ENCODE measurements at regions not wholly inside any gene's neighbourhood (a gene's known extent, or its start where the extent isn't known, plus 50 kb on each side); places are given as distances from the start of the nearest gene placed in this dataset.

GRCh38 chr6:87772597-87773530 lies 70.8 kb upstream of the AKIRIN2 start (continued):
- no peak for TF ChIP-seq CSRNP2 (CRISPR knock-in tag; conservative IDR thresholded peaks at IDR 0.05; ENCODE audit: low read depth)
- no peak for TF ChIP-seq ARID2 (CRISPR knock-in tag; IDR thresholded peaks at IDR 0.05; ENCODE audit: borderline replicate concordance)
- TF ChIP-seq ZSCAN22 (CRISPR knock-in tag; IDR thresholded peaks at IDR 0.05), result no peak
- no peak for TF ChIP-seq TCF7L2 (IDR thresholded peaks at IDR 0.05; ENCODE audit: low read depth, low read length)
- no peak for TF ChIP-seq PAX8 (CRISPR knock-in tag; IDR thresholded peaks at IDR 0.05; ENCODE audit: borderline replicate concordance)
- peak; percentile 51; the same call in 1 of the 2 replicates for TF ChIP-seq ZNF362 (CRISPR knock-in tag; IDR thresholded peaks at IDR 0.05; ENCODE audit: borderline replicate concordance)
- TF ChIP-seq NRL (CRISPR knock-in tag; IDR thresholded peaks at IDR 0.05; ENCODE audit: borderline replicate concordance), result no peak
- TF ChIP-seq FOXP4 (CRISPR knock-in tag; IDR thresholded peaks at IDR 0.05), result peak; percentile 91
- no peak for TF ChIP-seq MXI1 (IDR thresholded peaks at IDR 0.05; ENCODE audit: borderline replicate concordance, low read depth, low read length)
- no peak for TF ChIP-seq ZNF816 (CRISPR knock-in tag; IDR thresholded peaks at IDR 0.05; ENCODE audit: borderline replicate concordance)
- TF ChIP-seq MZF1 (CRISPR knock-in tag; IDR thresholded peaks at IDR 0.05; ENCODE audit: borderline replicate concordance), result 0 out of 2 replicates have a peak, but pooled peaks have one; percentile 46
- TF ChIP-seq HOXA3 (CRISPR knock-in tag; IDR thresholded peaks at IDR 0.05), result peak; percentile 25; the same call in 1 of the 2 replicates
- no peak for TF ChIP-seq KLF9 (CRISPR knock-in tag; IDR thresholded peaks at IDR 0.05; ENCODE audit: low read depth)
- TF ChIP-seq GMEB1 (CRISPR knock-in tag; IDR thresholded peaks at IDR 0.05; ENCODE audit: borderline replicate concordance), result no peak
- no peak for TF ChIP-seq CSRNP1 (CRISPR knock-in tag; IDR thresholded peaks at IDR 0.05)
- TF ChIP-seq GATAD2A (CRISPR knock-in tag; IDR thresholded peaks at IDR 0.05), result peak; percentile 81; the same call in 1 of the 2 replicates
- TF ChIP-seq ZNF225 (CRISPR knock-in tag; IDR thresholded peaks at IDR 0.05), result no peak
